Left ventricle myocardium inferior (tissue), 1 donor: ENCODE measurements at regions not wholly inside any gene's neighbourhood (a gene's known extent, or its start where the extent isn't known, plus 50 kb on each side); places are given as distances from the start of the nearest gene placed in this dataset.

Source experiments
- DNase-seq: peaks from one replicate; pipeline ENCODE4 v3.0.0-alpha.2; 2020
- H3K27ac ChIP-seq: fragments of 200-600 bp; replicated peaks from 2 replicates; pipeline ENCODE4 v1.8.0; 2021
- H3K27me3 ChIP-seq: fragments of 200-600 bp; 2 replicates; pipeline ENCODE4 v1.8.0; 2021; ENCODE audit warnings: low read depth
- H3K36me3 ChIP-seq: fragments of 200-600 bp; 2 replicates; pipeline ENCODE4 v1.8.0; 2021
- H3K4me1 ChIP-seq: fragments of 200-600 bp; 2 replicates; pipeline ENCODE4 v1.8.0; 2021
- H3K4me3 ChIP-seq: fragments of 200-600 bp; 2 replicates; pipeline ENCODE4 v1.8.0; 2021; ENCODE audit warnings: mild to moderate bottlenecking, moderate library complexity
- H3K9me3 ChIP-seq: fragments of 200-600 bp; replicated peaks from 2 replicates; pipeline ENCODE4 v1.8.0; 2021
- intact Hi-C: fragments of 100-400 bp; cut with micrococcal nuclease; formaldehyde crosslinking; loops from one replicate; pipeline ENCODE4 v1.11.0; 2022
- TF ChIP-seq, protein P1 (sequence below): fragments of 200-600 bp; IDR thresholded peaks from 2 replicates; pipeline ENCODE4 v1.8.0; 2021; ENCODE audit warnings: antibody characterized with exemption, mild to moderate bottlenecking, borderline replicate concordance
- donor health status: DM: no; HTN: yes; CAD: no; lungs with severe emphysema.

DNA sequence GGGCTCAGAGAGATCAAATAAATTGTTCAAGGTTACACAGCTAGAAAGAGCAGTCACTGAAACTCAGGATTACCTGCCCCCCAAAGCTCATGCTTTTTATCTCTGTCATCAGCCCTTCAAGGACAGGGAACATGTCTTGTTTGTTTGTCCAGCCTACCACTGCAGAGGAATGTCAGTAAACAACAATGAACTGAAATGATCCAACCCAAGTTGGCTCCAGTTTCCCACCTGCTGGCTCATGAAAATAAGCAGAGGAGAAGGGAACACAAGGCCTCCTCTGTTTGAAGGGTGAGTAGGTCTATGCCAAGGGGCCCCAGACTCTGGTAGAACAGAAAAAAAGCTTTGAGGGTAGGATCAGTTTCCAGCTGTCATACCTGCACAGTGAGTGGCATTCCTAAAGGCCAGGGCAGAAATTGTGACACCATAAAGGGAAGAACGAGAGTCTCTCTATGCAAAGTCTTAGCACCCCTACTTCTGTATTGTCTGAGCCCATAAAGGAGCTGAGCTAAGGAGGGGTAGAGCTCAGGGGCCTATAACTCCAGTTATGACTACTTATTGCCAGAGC lies 115.2 kb downstream of the TRIM36 start:
- H3K9me3 ChIP-seq: no peaks in the 10 kb centered on the region
- no peaks in the 10 kb centered on the region for H3K4me1 ChIP-seq
- TF ChIP-seq, protein P1, sequence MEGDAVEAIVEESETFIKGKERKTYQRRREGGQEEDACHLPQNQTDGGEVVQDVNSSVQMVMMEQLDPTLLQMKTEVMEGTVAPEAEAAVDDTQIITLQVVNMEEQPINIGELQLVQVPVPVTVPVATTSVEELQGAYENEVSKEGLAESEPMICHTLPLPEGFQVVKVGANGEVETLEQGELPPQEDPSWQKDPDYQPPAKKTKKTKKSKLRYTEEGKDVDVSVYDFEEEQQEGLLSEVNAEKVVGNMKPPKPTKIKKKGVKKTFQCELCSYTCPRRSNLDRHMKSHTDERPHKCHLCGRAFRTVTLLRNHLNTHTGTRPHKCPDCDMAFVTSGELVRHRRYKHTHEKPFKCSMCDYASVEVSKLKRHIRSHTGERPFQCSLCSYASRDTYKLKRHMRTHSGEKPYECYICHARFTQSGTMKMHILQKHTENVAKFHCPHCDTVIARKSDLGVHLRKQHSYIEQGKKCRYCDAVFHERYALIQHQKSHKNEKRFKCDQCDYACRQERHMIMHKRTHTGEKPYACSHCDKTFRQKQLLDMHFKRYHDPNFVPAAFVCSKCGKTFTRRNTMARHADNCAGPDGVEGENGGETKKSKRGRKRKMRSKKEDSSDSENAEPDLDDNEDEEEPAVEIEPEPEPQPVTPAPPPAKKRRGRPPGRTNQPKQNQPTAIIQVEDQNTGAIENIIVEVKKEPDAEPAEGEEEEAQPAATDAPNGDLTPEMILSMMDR: no peak
- no peak overlapping the region for H3K27ac ChIP-seq
- DNase-seq: no peak
- no peak overlapping the region for H3K4me3 ChIP-seq
- no peaks in the 10 kb centered on the region for H3K27me3 ChIP-seq
- intact Hi-C loops: no loop called here
- H3K36me3 ChIP-seq: no peaks in the 10 kb centered on the region

DNA sequence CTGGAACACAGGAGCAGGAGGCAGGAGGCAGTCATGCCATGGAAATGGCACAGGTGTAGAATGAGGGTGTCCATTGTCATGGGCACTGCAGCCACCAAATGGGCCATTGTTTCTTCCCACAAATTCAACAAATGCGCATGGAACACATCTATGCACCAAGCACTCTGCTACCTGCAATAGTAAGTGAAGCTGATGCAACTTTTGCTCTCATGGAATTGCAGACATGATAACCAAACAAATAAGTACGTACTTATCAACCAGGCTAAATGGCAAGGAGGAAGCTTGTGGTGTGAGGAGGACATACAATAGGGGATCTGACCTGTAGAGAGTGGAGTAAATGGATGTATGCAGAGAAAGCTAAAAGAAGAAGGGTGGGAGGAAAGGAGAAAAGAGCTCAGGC lies 116.8 kb downstream of the TRIM36 start:
- intact Hi-C loops: no loop called here
- H3K4me3 ChIP-seq: no peak overlapping the region
- no peaks in the 10 kb centered on the region for H3K9me3 ChIP-seq
- TF ChIP-seq, protein P1: no peak
- H3K27ac ChIP-seq: no peak overlapping the region
- no peaks in the 10 kb centered on the region for H3K27me3 ChIP-seq
- no peaks in the 10 kb centered on the region for H3K36me3 ChIP-seq
- no peaks in the 10 kb centered on the region for H3K4me1 ChIP-seq
- no peak for DNase-seq

DNA sequence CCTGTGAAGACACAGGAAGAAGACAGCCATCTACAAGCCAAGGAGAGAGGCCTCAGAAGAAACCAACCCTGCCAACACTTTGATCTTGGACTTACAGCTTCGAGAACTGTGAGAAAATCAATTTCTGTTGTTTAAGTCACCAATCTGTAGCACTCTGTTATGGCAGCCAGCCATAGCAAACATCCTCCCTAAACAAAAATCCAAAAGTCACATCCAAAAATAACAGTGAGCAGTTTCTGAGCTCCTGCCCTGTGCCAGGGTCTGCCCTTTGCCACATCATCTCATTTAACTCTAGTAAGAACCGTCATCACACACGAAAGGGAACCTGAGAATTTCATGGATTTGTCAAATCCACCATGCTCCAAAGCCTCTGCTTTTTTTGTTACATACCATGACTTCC lies 118.8 kb downstream of the TRIM36 start:
- Histone ChIP-seq H3K27ac (no peak overlapping the region), H3K36me3 (no peaks in the 10 kb centered on the region), H3K4me1 (no peaks in the 10 kb centered on the region), H3K4me3 (no peak overlapping the region), H3K27me3 (no peaks in the 10 kb centered on the region), H3K9me3 (no peaks in the 10 kb centered on the region)
- TF ChIP-seq, protein P1: no peak
- intact Hi-C loops: no loop called here
- DNase-seq: no peak

DNA sequence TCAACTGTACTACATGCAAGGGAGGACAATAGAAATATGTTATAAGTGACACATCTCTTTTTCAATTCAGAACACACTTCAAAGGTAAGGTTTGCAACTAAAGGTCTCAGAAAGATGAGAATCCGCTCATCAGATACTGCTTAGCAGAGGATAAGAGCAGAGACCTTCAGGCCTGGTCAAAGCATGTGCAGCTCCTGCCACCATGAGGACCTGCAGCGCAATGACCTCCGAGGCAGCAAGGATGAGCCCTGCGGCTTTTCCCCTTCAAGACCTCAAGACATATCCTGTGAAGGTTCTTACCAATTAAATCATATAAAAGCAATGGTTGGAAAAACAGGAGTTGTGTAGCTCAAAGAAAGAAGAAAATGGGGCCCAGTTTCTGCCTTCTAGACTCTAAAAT lies 135.8 kb downstream of the TRIM36 start:
- H3K36me3 ChIP-seq: no peaks in the 10 kb centered on the region
- no peak for DNase-seq
- no peaks in the 10 kb centered on the region for H3K4me1 ChIP-seq
- H3K27ac ChIP-seq: no peak overlapping the region
- TF ChIP-seq, protein P1: no peak
- H3K27me3 ChIP-seq: peaks cover 15% of the 10 kb centered on the region
- intact Hi-C loops: no loop called here
- H3K4me3 ChIP-seq: no peak overlapping the region
- H3K9me3 ChIP-seq: peaks cover 35% of the 10 kb centered on the region

DNA sequence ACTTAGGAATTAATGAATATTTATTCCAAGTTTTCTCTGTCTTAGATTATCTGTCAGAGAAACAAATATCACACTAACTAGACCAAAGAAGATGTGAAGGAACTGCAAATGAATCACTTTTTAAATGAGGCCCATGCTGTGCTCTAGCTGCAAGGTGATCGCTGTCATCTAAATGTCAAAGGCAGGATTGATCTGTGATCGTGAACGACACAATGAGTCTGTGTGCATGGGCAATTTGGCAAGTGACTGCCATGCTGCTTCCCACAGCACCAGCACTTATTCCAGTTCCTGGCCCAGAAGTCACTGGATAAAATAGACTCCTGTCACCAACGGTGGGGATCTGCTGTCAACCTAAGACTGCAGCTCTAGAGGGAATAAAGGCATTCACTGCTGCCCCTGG lies 141.2 kb downstream of the TRIM36 start:
- no peaks in the 10 kb centered on the region for H3K36me3 ChIP-seq
- H3K27ac ChIP-seq: no peak overlapping the region
- H3K4me3 ChIP-seq: no peak overlapping the region
- DNase-seq: no peak
- intact Hi-C loops: no loop called here
- TF ChIP-seq, protein P1: no peak
- H3K9me3 ChIP-seq: peaks cover 9% of the 10 kb centered on the region
- peaks cover 19% of the 10 kb centered on the region for H3K27me3 ChIP-seq
- no peaks in the 10 kb centered on the region for H3K4me1 ChIP-seq
